Coronary artery (tissue), 2 donors: ENCODE measurements at regions not wholly inside any gene's neighbourhood (a gene's known extent, or its start where the extent isn't known, plus 50 kb on each side); places are given as distances from the start of the nearest gene placed in this dataset.

ENCODE experiments used
- DNase-seq: peaks from one replicate; pipeline ENCODE4 v3.0.0-alpha.2; 2017; ENCODE audit warnings: low spot score
- H3K27ac ChIP-seq, 2 donors: fragments of 200-600 bp; sonication (generic); one replicate each; pipeline ENCODE4 v1.5.1; 2016 to 2019
- H3K4me3 ChIP-seq: fragments of 200-600 bp; sonication (generic); 2 replicates; pipeline ENCODE4 v1.5.1; 2016; ENCODE audit warnings: mild to moderate bottlenecking, moderate library complexity
- TF ChIP-seq, protein P1 (sequence below): fragments of 200-600 bp; sonication (generic); IDR thresholded peaks from one replicate; pipeline ENCODE4 v1.5.1; 2019; ENCODE audit warnings: antibody characterized with exemption

DNA sequence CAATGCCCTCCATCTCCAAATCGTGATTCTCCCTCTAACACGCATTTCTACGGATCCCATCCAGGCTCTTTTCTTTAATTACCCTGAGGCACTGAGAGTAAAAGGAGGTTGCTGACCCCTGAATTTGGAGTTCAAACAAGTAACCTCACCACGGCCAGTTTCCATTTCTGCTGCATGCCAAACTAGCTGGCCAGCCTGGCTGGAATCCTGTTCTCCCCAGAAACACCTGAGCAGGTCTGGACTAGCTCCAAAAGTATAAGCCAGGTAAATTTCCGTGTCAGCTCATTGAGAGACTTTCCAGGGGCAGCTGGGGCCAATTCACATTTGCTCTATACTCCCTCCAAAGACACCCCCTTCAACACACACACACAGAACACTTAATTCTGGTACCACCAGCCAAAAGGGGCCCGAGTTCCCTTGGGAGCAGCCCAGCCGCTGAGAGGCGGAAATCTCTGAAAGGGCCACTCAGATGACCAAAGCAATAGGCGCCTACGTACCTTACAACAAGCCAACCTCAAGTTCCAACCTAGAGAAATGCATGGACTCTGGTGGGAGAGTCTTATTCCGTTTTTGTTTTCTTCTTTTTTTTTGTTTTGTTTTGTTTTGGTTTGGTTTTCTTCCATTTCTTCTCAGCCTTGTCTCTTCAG, 131.4 kb downstream of the NDUFA12 start:
- TF ChIP-seq, protein P1, sequence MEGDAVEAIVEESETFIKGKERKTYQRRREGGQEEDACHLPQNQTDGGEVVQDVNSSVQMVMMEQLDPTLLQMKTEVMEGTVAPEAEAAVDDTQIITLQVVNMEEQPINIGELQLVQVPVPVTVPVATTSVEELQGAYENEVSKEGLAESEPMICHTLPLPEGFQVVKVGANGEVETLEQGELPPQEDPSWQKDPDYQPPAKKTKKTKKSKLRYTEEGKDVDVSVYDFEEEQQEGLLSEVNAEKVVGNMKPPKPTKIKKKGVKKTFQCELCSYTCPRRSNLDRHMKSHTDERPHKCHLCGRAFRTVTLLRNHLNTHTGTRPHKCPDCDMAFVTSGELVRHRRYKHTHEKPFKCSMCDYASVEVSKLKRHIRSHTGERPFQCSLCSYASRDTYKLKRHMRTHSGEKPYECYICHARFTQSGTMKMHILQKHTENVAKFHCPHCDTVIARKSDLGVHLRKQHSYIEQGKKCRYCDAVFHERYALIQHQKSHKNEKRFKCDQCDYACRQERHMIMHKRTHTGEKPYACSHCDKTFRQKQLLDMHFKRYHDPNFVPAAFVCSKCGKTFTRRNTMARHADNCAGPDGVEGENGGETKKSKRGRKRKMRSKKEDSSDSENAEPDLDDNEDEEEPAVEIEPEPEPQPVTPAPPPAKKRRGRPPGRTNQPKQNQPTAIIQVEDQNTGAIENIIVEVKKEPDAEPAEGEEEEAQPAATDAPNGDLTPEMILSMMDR = no peak
- no peak for DNase-seq
- no peak overlapping the region for H3K4me3 ChIP-seq
- H3K27ac ChIP-seq = no peak overlapping the region

DNA sequence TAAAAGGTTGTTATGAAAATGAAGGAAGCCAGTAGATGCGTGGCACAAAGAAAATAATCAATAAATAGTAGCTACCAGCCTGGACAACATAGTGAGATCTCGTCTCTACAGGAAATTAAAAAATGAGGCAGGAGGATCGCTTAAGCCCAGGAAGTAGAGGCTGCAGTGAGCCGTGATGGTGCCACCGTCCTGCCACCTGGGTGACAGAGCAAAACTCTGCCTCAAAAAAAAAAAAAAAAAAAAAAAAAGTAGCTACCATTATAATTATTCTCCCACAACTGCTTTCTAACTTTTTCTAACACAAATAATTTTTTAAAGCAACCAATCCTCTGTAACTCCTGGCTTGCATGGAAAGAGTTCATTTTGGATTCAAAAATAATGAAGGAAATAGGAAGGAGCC, 133.0 kb downstream of the NDUFA12 start:
- Histone ChIP-seq H3K27ac (no peak overlapping the region), H3K4me3 (no peak overlapping the region)
- TF ChIP-seq, protein P1 = no peak
- no peak for DNase-seq

DNA sequence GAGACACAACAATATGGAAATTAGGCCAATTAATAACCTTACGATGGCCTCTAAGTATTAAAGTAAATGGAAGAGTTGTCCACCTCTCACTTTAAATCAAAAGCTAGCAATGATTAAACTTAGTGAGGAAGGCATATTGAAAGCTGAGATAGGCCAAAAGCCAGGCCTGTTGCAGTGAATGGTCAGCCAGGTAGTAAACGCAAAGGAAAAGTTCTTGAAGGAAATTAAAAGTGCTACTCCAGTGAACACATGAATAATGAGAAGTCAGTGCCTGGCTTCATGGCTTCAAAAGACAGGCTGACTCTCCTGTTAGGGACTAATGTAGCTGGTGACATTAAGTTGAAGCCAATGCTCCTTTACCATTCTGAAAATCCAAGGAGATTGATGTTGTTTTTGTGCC, 135.3 kb downstream of the NDUFA12 start:
- TF ChIP-seq, protein P1 = no peak
- DNase-seq = no peak
- H3K27ac ChIP-seq = no peak overlapping the region
- H3K4me3 ChIP-seq = no peak overlapping the region

DNA sequence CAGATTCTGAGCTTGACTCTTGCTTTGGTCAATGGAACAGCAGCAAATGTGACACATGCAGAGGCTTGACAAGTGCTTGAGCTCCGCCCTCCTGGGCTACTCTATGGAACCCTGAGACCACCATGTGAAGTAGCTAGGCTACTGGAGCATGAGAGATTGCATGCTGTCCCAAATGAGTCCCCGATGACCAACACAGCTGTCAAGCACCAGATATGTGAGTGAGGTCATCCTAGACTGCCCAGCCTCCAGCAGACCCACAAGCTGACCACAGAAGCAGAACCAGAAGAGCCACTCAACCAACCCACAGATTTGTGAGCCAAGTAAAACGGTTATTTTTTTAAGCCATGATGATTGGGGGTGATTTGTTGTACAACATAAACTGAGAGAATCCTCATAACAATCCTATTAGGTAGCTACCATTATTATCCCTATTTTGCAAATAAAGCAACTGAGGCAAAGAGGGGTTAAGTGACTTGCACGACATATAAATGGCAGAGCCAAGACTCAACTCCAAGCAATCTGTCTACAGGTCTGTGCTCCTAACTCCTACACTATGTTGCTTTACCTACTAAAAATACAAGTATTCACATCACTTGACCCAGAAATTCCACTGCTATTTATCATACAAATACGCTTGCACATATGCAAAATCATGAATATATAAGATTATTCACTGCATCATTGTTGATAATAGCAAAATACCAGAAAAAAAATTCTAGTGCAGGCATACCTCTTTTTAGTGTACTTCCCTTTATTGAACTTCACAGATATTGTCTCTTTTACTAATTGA, 136.2 kb downstream of the NDUFA12 start:
- Histone ChIP-seq H3K4me3 (no peak overlapping the region), H3K27ac (no peak overlapping the region)
- DNase-seq = no peak
- TF ChIP-seq, protein P1 = no peak

DNA sequence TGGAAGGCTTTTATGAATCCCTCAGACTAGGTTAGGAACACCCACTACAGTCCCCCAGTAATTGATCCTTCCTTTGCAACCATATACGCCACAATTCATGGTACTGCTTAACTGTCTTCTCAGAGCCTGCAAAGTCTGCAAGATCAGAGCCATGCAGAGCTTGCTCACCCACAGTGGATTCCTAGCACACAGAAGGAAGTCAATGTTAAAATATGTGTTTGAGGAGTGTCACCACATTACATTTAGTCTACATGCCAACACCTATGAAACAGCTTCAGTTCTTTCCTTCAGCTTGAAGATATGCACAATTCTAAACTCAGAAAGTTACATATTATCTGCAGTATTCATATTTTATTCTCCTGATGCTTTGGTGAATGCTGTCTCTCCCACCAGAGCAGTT, 138.5 kb downstream of the NDUFA12 start:
- Histone ChIP-seq H3K4me3 (no peak overlapping the region), H3K27ac (no peak overlapping the region)
- no peak for DNase-seq
- TF ChIP-seq, protein P1 = no peak

DNA sequence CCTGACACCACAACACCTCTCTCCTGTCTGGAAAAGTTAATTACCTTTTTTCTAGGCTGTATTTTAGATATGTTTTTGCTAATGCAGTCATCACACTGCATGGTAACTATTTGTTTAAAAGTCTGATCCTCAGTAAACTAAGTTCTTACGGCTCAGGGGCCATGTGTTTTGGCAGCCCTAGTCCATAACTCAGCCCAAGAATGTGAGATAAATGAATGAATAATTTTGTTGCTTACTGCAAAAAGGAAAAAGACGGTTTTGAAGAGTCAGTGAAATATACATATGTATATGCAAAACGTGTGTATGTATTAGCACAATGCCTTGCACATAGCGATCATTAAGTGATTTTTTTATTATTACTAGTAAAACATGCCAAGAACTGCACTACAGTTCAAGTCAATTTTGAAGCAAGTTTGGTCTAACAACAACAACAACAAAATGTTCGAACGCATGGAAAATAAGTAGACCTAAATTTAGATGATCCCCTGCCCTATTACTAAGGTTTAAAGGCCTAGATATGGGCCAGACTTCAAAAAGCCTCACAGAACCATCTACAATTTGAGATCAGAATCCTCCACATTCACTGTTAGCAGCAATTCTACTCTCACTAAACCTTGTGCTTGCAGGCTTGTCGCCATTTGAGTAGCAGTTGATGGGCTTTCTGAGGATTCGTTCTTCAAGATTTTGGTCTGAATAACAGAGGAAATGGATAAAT, 140.0 kb downstream of the NDUFA12 start:
- no peak overlapping the region for H3K27ac ChIP-seq
- DNase-seq = no peak
- no peak overlapping the region for H3K4me3 ChIP-seq
- TF ChIP-seq, protein P1 = no peak
